Mucosa of stomach (tissue), 1 donor: ENCODE measurements at regions not wholly inside any gene's neighbourhood (a gene's known extent, or its start where the extent isn't known, plus 50 kb on each side); places are given as distances from the start of the nearest gene placed in this dataset.

ENCODE experiments used
- H3K27me3 ChIP-seq: one replicate; pipeline ENCODE4 v1.7.0; 2013; ENCODE audit warnings: mild to moderate bottlenecking, low read length; ENCODE audit not compliant: control insufficient read depth, insufficient read depth
- H3K36me3 ChIP-seq: one replicate; pipeline ENCODE4 v1.7.0; 2013; ENCODE audit warnings: low read length; ENCODE audit not compliant: control insufficient read depth, insufficient read depth
- H3K4me1 ChIP-seq: one replicate; pipeline ENCODE4 v1.7.0; 2013; ENCODE audit warnings: mild to moderate bottlenecking, low read length; ENCODE audit not compliant: control insufficient read depth, insufficient read depth
- H3K4me3 ChIP-seq: one replicate; pipeline ENCODE4 v1.7.0; 2013; ENCODE audit warnings: low read length
- H3K9ac ChIP-seq: one replicate; pipeline ENCODE4 v1.7.0; 2013; ENCODE audit warnings: mild to moderate bottlenecking, low read length, moderate library complexity
- H3K9me3 ChIP-seq: one replicate; pipeline ENCODE4 v1.7.0; 2013; ENCODE audit warnings: mild to moderate bottlenecking, low read length, moderate library complexity; ENCODE audit not compliant: control insufficient read depth
- donor health status: Pancreatic carcinoma.

DNA sequence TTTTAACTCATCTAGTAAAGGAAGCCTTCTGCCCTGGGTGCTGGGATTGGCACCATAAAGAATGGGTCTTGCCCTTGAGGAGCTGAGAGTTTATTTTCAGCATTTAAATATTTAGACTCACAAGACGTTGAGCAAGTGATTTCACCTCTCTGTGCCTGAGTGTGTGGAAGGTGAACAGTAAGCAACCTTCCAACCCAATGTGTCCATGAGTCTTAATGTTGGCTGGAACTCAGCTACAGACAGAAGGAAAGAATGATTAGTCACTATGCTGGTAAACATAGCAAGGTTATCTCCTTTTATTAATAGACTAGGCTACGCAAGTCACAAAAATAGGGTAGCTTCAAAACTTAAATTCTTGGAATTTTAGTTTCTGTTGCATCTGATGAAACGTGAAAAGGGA lies 277.4 kb upstream of the GATB start:
- H3K9me3 ChIP-seq, result no peaks in the 10 kb centered on the region
- no peak overlapping the region for H3K9ac ChIP-seq
- no peak overlapping the region for H3K4me3 ChIP-seq
- no peaks in the 10 kb centered on the region for H3K27me3 ChIP-seq
- no peaks in the 10 kb centered on the region for H3K36me3 ChIP-seq
- H3K4me1 ChIP-seq, result no peaks in the 10 kb centered on the region

- Histone ChIP-seq H3K27me3 (no peaks in the 10 kb centered on the region), H3K4me1 (no peaks in the 10 kb centered on the region), H3K36me3 (no peaks in the 10 kb centered on the region), H3K4me3 (no peak overlapping the region), H3K9me3 (no peaks in the 10 kb centered on the region), H3K9ac (no peak overlapping the region)
Measured at GRCh38 chr4:152037435-152037834, 276.6 kb upstream of the GATB start.

- Histone ChIP-seq H3K9me3 (no peaks in the 10 kb centered on the region), H3K9ac (no peak overlapping the region), H3K4me3 (no peak overlapping the region), H3K27me3 (no peaks in the 10 kb centered on the region), H3K36me3 (no peaks in the 10 kb centered on the region), H3K4me1 (no peaks in the 10 kb centered on the region)
Measured at GRCh38 chr4:152033621-152034020, 272.8 kb upstream of the GATB start.

DNA sequence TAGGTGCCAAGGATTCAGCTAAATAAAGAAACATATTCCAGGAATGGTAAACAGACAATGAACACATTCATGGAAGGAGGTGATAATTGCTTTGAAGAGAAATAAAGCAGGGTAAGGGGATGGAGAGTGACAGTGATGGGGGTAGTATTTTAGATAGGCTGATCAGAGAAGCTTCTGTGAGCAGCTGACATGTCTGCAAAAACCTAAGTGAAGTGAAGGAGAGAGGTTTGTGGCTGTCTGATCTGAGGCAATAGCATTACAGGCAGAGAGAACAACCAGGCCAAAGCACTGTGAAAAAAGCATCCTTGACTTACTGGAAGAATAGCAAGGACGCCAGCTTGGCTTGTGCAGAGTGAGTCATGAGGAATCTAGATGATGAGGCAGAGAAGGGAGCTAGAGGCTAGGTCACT lies 271.9 kb upstream of the GATB start:
- H3K9me3 ChIP-seq, result no peaks in the 10 kb centered on the region
- no peaks in the 10 kb centered on the region for H3K27me3 ChIP-seq
- H3K4me3 ChIP-seq, result no peak overlapping the region
- H3K4me1 ChIP-seq, result no peaks in the 10 kb centered on the region
- no peaks in the 10 kb centered on the region for H3K36me3 ChIP-seq
- no peak overlapping the region for H3K9ac ChIP-seq

GRCh38 chr4:152029631-152030030 lies 268.8 kb upstream of the GATB start:
- no peaks in the 10 kb centered on the region for H3K9me3 ChIP-seq
- no peaks in the 10 kb centered on the region for H3K27me3 ChIP-seq
- no peaks in the 10 kb centered on the region for H3K4me1 ChIP-seq
- H3K4me3 ChIP-seq, result no peak overlapping the region
- H3K36me3 ChIP-seq, result no peaks in the 10 kb centered on the region
- no peak overlapping the region for H3K9ac ChIP-seq

- H3K4me3 ChIP-seq, result no peak overlapping the region
- H3K9me3 ChIP-seq, result no peaks in the 10 kb centered on the region
- H3K4me1 ChIP-seq, result no peaks in the 10 kb centered on the region
- no peaks in the 10 kb centered on the region for H3K36me3 ChIP-seq
- no peak overlapping the region for H3K9ac ChIP-seq
- no peaks in the 10 kb centered on the region for H3K27me3 ChIP-seq
Measured at GRCh38 chr4:152028131-152028530, 267.3 kb upstream of the GATB start.

DNA sequence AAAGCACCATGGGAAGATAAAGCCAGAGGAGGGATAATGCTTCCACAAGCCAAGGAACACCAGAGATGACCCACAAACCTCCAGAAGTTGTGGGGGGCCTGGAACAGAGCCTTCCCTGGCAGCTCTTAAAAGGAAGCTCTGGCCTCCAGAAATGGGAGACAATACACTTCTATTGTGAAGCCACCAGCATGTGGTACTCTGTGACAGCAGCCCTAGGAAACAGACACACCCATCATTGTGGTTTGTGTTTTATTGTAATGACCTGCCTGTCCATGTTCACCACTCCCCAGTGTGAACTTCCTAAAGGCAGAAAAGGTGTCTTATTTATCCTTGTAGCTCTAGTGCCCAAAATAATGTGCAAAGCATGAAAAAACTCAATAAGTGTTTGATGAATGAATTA lies 264.1 kb upstream of the GATB start:
- Histone ChIP-seq H3K27me3 (no peaks in the 10 kb centered on the region), H3K36me3 (no peaks in the 10 kb centered on the region), H3K4me3 (no peak overlapping the region), H3K9ac (no peak overlapping the region), H3K4me1 (no peaks in the 10 kb centered on the region), H3K9me3 (no peaks in the 10 kb centered on the region)

- Histone ChIP-seq H3K4me3 (no peak overlapping the region), H3K4me1 (no peaks in the 10 kb centered on the region), H3K27me3 (no peaks in the 10 kb centered on the region), H3K9me3 (no peaks in the 10 kb centered on the region), H3K36me3 (no peaks in the 10 kb centered on the region), H3K9ac (no peak overlapping the region)
Measured at GRCh38 chr4:152023674-152024073, 262.9 kb upstream of the GATB start.

DNA sequence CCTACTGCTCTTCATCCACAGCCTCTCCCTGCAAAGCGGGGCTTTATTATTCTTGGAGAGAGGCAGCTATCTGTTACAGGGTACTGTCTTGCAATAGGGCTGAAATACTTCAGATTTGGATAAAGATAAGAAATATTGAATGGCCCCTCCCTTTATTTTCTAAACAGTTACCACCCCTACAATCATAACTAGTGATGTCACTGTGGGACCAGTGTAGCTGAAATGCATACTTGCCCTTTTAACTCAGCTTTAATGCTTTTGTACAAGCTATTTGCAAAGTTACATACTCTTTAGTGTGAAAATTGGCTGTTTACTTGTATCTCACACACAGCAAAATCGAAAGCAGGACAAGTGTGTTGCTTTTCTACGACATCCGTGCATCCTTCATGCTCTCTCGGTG lies 261.7 kb upstream of the GATB start:
- Histone ChIP-seq H3K27me3 (no peaks in the 10 kb centered on the region), H3K4me1 (no peaks in the 10 kb centered on the region), H3K9me3 (no peaks in the 10 kb centered on the region), H3K4me3 (no peak overlapping the region), H3K36me3 (no peaks in the 10 kb centered on the region), H3K9ac (no peak overlapping the region)

DNA sequence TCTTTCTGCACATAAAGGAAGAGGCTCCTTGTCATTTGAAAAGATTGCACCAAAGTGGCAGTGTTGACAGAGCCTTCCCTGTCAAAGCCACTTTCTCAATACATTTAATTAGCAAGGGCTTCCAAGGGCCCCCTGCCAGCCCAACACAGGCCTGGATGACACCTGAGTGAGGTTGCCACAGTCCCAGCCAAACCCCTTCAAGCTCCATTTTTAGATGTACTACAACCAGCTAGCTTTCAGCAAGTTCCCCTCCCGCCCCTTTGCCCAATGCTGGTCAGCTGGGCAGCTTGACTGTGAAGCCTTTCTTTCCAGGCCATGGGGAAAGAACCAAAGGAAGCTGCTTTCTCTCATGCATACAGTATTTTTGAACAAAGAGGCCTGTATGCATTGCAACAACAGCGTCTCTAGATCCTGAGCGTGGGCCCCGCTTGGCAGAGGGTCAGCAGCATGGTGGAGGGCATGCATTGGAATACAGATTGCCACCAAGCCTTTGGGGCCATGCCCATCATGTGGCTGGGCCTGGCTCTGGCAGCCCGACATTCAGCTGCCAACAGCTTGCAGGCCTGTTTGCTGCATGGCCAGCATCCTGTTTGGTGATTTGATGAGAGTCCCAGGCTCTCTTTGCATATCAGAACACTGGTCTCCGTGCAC lies 261.1 kb upstream of the GATB start:
- Histone ChIP-seq H3K27me3 (no peaks in the 10 kb centered on the region), H3K4me1 (no peaks in the 10 kb centered on the region), H3K9ac (no peak overlapping the region), H3K4me3 (no peak overlapping the region), H3K36me3 (no peaks in the 10 kb centered on the region), H3K9me3 (no peaks in the 10 kb centered on the region)

- Histone ChIP-seq H3K9me3 (no peaks in the 10 kb centered on the region), H3K36me3 (no peaks in the 10 kb centered on the region)
Measured at GRCh38 chr4:152020073-152020472, 259.3 kb upstream of the GATB start.

GRCh38 chr4:152016303-152016620 lies 255.5 kb upstream of the GATB start:
- no peaks in the 10 kb centered on the region for H3K36me3 ChIP-seq

More at GRCh38 chr4:152020073-152020472, 259.3 kb upstream of the GATB start:
- no peaks in the 10 kb centered on the region for H3K27me3 ChIP-seq
- no peaks in the 10 kb centered on the region for H3K4me1 ChIP-seq
- H3K4me3 ChIP-seq, result no peak overlapping the region
- no peak overlapping the region for H3K9ac ChIP-seq

More at GRCh38 chr4:152016303-152016620, 255.5 kb upstream of the GATB start:
- no peak overlapping the region for H3K9ac ChIP-seq
- no peak overlapping the region for H3K4me3 ChIP-seq
- H3K4me1 ChIP-seq, result no peaks in the 10 kb centered on the region
- H3K27me3 ChIP-seq, result no peaks in the 10 kb centered on the region
- H3K9me3 ChIP-seq, result no peaks in the 10 kb centered on the region
